ENCODE measurements at regions not wholly inside any gene's neighbourhood (a gene's known extent, or its start where the extent isn't known, plus 50 kb on each side); places are given as distances from the start of the nearest gene placed in this dataset.
A peak's percentile ranks its signal among the peaks of the same experiment; 100 is the strongest.
"Not testable (repeated sequence)": the region's sequence is repeated elsewhere in the genome, so short reads cannot be mapped to it uniquely, and the experiment has no call there.

GRCh38 chrX:131356725-131357124, 67.6 kb upstream of the IGSF1 start:
- DNase-seq: no peak

- DNase-seq: no peak
These were observed 70.5 kb upstream of the IGSF1 start for GRCh38 chrX:131359611-131360010.

- DNase-seq: no peak
These were observed 76.7 kb upstream of the IGSF1 start for GRCh38 chrX:131365766-131366165.

GRCh38 chrX:131366407-131366806, 77.3 kb upstream of the IGSF1 start:
- peak; percentile 5 for DNase-seq

- no peak for DNase-seq
These were observed 99.2 kb upstream of the IGSF1 start for GRCh38 chrX:131388293-131388692.

- DNase-seq: no peak
These were observed 103.6 kb upstream of the IGSF1 start for GRCh38 chrX:131392666-131393065.

- DNase-seq: peak; percentile 42
These were observed 104.3 kb upstream of the IGSF1 start for GRCh38 chrX:131393426-131393825.

- no peak for DNase-seq
These were observed 105.3 kb upstream of the IGSF1 start for GRCh38 chrX:131394384-131394783.

GRCh38 chrX:131397891-131398290, 108.8 kb upstream of the IGSF1 start:
- DNase-seq: no peak

- DNase-seq: no peak
These were observed 110.7 kb upstream of the IGSF1 start for GRCh38 chrX:131399678-131400428.

- no peak for DNase-seq
These were observed 113.2 kb upstream of the IGSF1 start for GRCh38 chrX:131402124-131402811.

GRCh38 chrX:131405497-131405896, 116.4 kb upstream of the IGSF1 start:
- DNase-seq: no peak

- DNase-seq: no peak
These were observed 119.0 kb upstream of the OR13H1 start for GRCh38 chrX:131424895-131425294.

- DNase-seq: not testable (repeated sequence)
These were observed 113.4 kb upstream of the OR13H1 start for GRCh38 chrX:131430465-131430864.

GRCh38 chrX:131441033-131441432, 102.8 kb upstream of the OR13H1 start:
- DNase-seq: no peak

GRCh38 chrX:131445955-131446354, 97.9 kb upstream of the OR13H1 start:
- DNase-seq: no peak

- not testable (repeated sequence) for DNase-seq
These were observed 82.0 kb upstream of the OR13H1 start for GRCh38 chrX:131461855-131462254.

- DNase-seq: not testable (repeated sequence)
These were observed 70.1 kb upstream of the OR13H1 start for GRCh38 chrX:131473809-131474208.

- DNase-seq: no peak
These were observed 66.4 kb upstream of the OR13H1 start for GRCh38 chrX:131477498-131477897.
